ENCODE measurements at regions not wholly inside any gene's neighbourhood (a gene's known extent, or its start where the extent isn't known, plus 50 kb on each side); places are given as distances from the start of the nearest gene placed in this dataset.

- no peaks in the 10 kb centered on the region for H3K36me3 ChIP-seq (ENCODE audit: control insufficient read depth, insufficient read depth, low read length)
- DNase-seq, result no peak
- H3K27me3 ChIP-seq (replicated peaks; ENCODE audit: control insufficient read depth, insufficient read depth, low read length), result no peaks in the 10 kb centered on the region
- Mint-ChIP-seq H3K36me3 (ENCODE audit: insufficient read depth, unreplicated experiment) (no peaks in the 10 kb centered on the region), H3K9me3 (ENCODE audit: unreplicated experiment) (no peaks in the 10 kb centered on the region), H3K4me3 (ENCODE audit: unreplicated experiment) (no peak overlapping the region), H3K27me3 (ENCODE audit: insufficient read depth, unreplicated experiment) (peaks cover 4% of the 10 kb centered on the region), H3K27ac (ENCODE audit: unreplicated experiment) (no peak overlapping the region), H3K4me1 (ENCODE audit: low read depth, unreplicated experiment) (no peaks in the 10 kb centered on the region)
- no peak for TF ChIP-seq CTCF (IDR thresholded peaks at IDR 0.05; ENCODE audit: insufficient read depth in 1 of 2, low read depth in 1 of 2, low read length in 1 of 2, severe bottlenecking in 1 of 2, unreplicated experiment in 1 of 2)
- intact Hi-C loops (cut with micrococcal nuclease; ENCODE audit: unreplicated experiment), result no loop called here
- BruUV-seq (replicated peaks), result no TSS peak
- no peaks in the 10 kb centered on the region for H3K9me3 ChIP-seq
- ChIA-PET POLR2A (no interaction called here), CTCF (no interaction called here)
- H3K4me1 ChIP-seq, result no peaks in the 10 kb centered on the region
- no peak overlapping the region for H3K4me3 ChIP-seq (ENCODE audit: low read depth, low read length)
Measured at GRCh38 chr3:116939091-116939490, 229.5 kb downstream of the TUSC7 start.

GRCh38 chr3:116939550-116939949 is 230.0 kb downstream of the TUSC7 start:
- no peak overlapping the region for H3K27ac Mint-ChIP-seq (ENCODE audit: unreplicated experiment)
- no peaks in the 10 kb centered on the region for H3K36me3 Mint-ChIP-seq (ENCODE audit: insufficient read depth, unreplicated experiment)
- intact Hi-C loops (cut with micrococcal nuclease; ENCODE audit: unreplicated experiment), result no loop called here
- H3K4me1 ChIP-seq, result no peaks in the 10 kb centered on the region
- H3K9me3 Mint-ChIP-seq (ENCODE audit: unreplicated experiment), result no peaks in the 10 kb centered on the region
- H3K36me3 ChIP-seq (ENCODE audit: control insufficient read depth, insufficient read depth, low read length), result no peaks in the 10 kb centered on the region
- no peak for TF ChIP-seq CTCF (IDR thresholded peaks at IDR 0.05; ENCODE audit: insufficient read depth in 1 of 2, low read depth in 1 of 2, low read length in 1 of 2, severe bottlenecking in 1 of 2, unreplicated experiment in 1 of 2)
- BruUV-seq (replicated peaks), result no TSS peak
- H3K27me3 Mint-ChIP-seq (ENCODE audit: insufficient read depth, unreplicated experiment), result peaks cover 4% of the 10 kb centered on the region
- no peaks in the 10 kb centered on the region for H3K9me3 ChIP-seq
- H3K4me3 ChIP-seq (ENCODE audit: low read depth, low read length), result no peak overlapping the region
- H3K4me3 Mint-ChIP-seq (ENCODE audit: unreplicated experiment), result no peak overlapping the region
- H3K27me3 ChIP-seq (replicated peaks; ENCODE audit: control insufficient read depth, insufficient read depth, low read length), result no peaks in the 10 kb centered on the region
- no peak for DNase-seq
- no peaks in the 10 kb centered on the region for H3K4me1 Mint-ChIP-seq (ENCODE audit: low read depth, unreplicated experiment)
- ChIA-PET POLR2A (no interaction called here), CTCF (no interaction called here)

- TF ChIP-seq CTCF (IDR thresholded peaks at IDR 0.05; ENCODE audit: insufficient read depth in 1 of 2, low read depth in 1 of 2, low read length in 1 of 2, severe bottlenecking in 1 of 2, unreplicated experiment in 1 of 2), result no peak
- BruUV-seq (replicated peaks), result no TSS peak
- Mint-ChIP-seq H3K36me3 (ENCODE audit: insufficient read depth, unreplicated experiment) (no peaks in the 10 kb centered on the region), H3K27me3 (ENCODE audit: insufficient read depth, unreplicated experiment) (peaks cover 4% of the 10 kb centered on the region), H3K4me1 (ENCODE audit: low read depth, unreplicated experiment) (no peaks in the 10 kb centered on the region), H3K27ac (ENCODE audit: unreplicated experiment) (no peak overlapping the region), H3K9me3 (ENCODE audit: unreplicated experiment) (no peaks in the 10 kb centered on the region), H3K4me3 (ENCODE audit: unreplicated experiment) (no peak overlapping the region)
- Histone ChIP-seq H3K27me3 (replicated peaks; ENCODE audit: control insufficient read depth, insufficient read depth, low read length) (no peaks in the 10 kb centered on the region), H3K4me3 (ENCODE audit: low read depth, low read length) (no peak overlapping the region), H3K36me3 (ENCODE audit: control insufficient read depth, insufficient read depth, low read length) (no peaks in the 10 kb centered on the region), H3K4me1 (no peaks in the 10 kb centered on the region), H3K9me3 (no peaks in the 10 kb centered on the region)
- ChIA-PET POLR2A (no interaction called here), CTCF (no interaction called here)
- intact Hi-C loops (cut with micrococcal nuclease; ENCODE audit: unreplicated experiment), result no loop called here
- DNase-seq, result no peak
Measured at GRCh38 chr3:116940719-116941118, 231.1 kb downstream of the TUSC7 start.
